H9 (cell line): ENCODE measurements at regions not wholly inside any gene's neighbourhood (a gene's known extent, or its start where the extent isn't known, plus 50 kb on each side); places are given as distances from the start of the nearest gene placed in this dataset.

Experiments used
- DNase-seq: peaks from one replicate; pipeline ENCODE4 v3.0.0-alpha.2; 2017
- H2AFZ ChIP-seq: one replicate; pipeline ENCODE4 v1.6.1; 2013; ENCODE audit warnings: mild to moderate bottlenecking, low read length, control low read depth, moderate library complexity
- H2AK5ac ChIP-seq: 2 replicates; pipeline ENCODE4 v1.6.1; 2013; ENCODE audit warnings: low read length, control low read depth, mixed read lengths; ENCODE audit not compliant: insufficient read length
- H2BK120ac ChIP-seq: one replicate; pipeline ENCODE4 v1.6.1; 2013; ENCODE audit warnings: low read depth, mild to moderate bottlenecking, low read length, control low read depth, inconsistent platforms; ENCODE audit not compliant: poor library complexity, severe bottlenecking
- H2BK12ac ChIP-seq: 2 replicates; pipeline ENCODE4 v1.6.1; 2013; ENCODE audit warnings: low read length, control low read depth, mixed read lengths, low read depth; ENCODE audit not compliant: insufficient read length
- H2BK15ac ChIP-seq: 2 replicates; pipeline ENCODE4 v1.6.1; 2013; ENCODE audit warnings: low read depth, low read length, control low read depth
- H2BK20ac ChIP-seq: one replicate; pipeline ENCODE4 v1.6.1; 2013; ENCODE audit warnings: low read depth, mild to moderate bottlenecking, low read length, control low read depth, inconsistent platforms; ENCODE audit not compliant: poor library complexity, severe bottlenecking
- H2BK5ac ChIP-seq: 2 replicates; pipeline ENCODE4 v1.6.1; 2013; ENCODE audit warnings: low read length, control low read depth, mixed read lengths; ENCODE audit not compliant: insufficient read length
- H3K14ac ChIP-seq: 2 replicates; pipeline ENCODE4 v1.6.1; 2013; ENCODE audit warnings: low read length, control low read depth; ENCODE audit not compliant: insufficient read depth
- H3K18ac ChIP-seq: 2 replicates; pipeline ENCODE4 v1.6.1; 2013; ENCODE audit warnings: low read depth, mild to moderate bottlenecking, mixed read lengths, low read length, control low read depth; ENCODE audit not compliant: insufficient read length
- H3K23ac ChIP-seq: 2 replicates; pipeline ENCODE4 v1.6.1; 2013; ENCODE audit warnings: low read length, control low read depth, mixed read lengths, low read depth; ENCODE audit not compliant: insufficient read length
- H3K23me2 ChIP-seq: 2 replicates; pipeline ENCODE4 v1.6.1; 2013; ENCODE audit warnings: low read depth, mild to moderate bottlenecking, mixed read lengths, low read length, control low read depth; ENCODE audit not compliant: insufficient read length, poor library complexity, severe bottlenecking
- H3K27ac ChIP-seq: 2 replicates; pipeline ENCODE4 v1.5.1; 2013; ENCODE audit warnings: low read length, control low read depth, mixed read lengths, low read depth; ENCODE audit not compliant: insufficient read length
- H3K27me3 ChIP-seq: 2 replicates; pipeline ENCODE4 v1.6.1; 2013; ENCODE audit warnings: low read length, control low read depth, inconsistent platforms; ENCODE audit not compliant: insufficient read depth
- H3K4ac ChIP-seq: 2 replicates; pipeline ENCODE4 v1.6.1; 2013; ENCODE audit warnings: low read depth, mild to moderate bottlenecking, control low read depth, inconsistent platforms, low read length, moderate library complexity
- H3K4me1 ChIP-seq: 2 replicates; pipeline ENCODE4 v1.6.1; 2013; ENCODE audit warnings: low read length, control low read depth, inconsistent platforms; ENCODE audit not compliant: insufficient read depth
- H3K4me2 ChIP-seq: 2 replicates; pipeline ENCODE4 v1.6.1; 2013; ENCODE audit warnings: low read length, control low read depth, mixed read lengths; ENCODE audit not compliant: insufficient read length, insufficient read depth
- H3K56ac ChIP-seq: 2 replicates; pipeline ENCODE4 v1.6.1; 2013; ENCODE audit warnings: low read depth, mild to moderate bottlenecking, mixed read lengths, low read length, control low read depth; ENCODE audit not compliant: insufficient read length
- H3K79me1 ChIP-seq: 2 replicates; pipeline ENCODE4 v1.6.1; 2013; ENCODE audit warnings: low read depth, mild to moderate bottlenecking, moderate library complexity, low read length, control low read depth, inconsistent platforms; ENCODE audit not compliant: insufficient read depth, poor library complexity, severe bottlenecking
- H3K79me2 ChIP-seq: 2 replicates; pipeline ENCODE4 v1.6.1; 2013; ENCODE audit warnings: low read length, control low read depth, inconsistent platforms; ENCODE audit not compliant: insufficient read depth
- H3K9ac ChIP-seq: 2 replicates; pipeline ENCODE4 v1.6.1; 2013; ENCODE audit warnings: low read length, control low read depth, mixed read lengths; ENCODE audit not compliant: insufficient read length; ENCODE audit errors: extremely low read depth
- H3K9me3 ChIP-seq: one replicate; pipeline ENCODE4 v1.6.1; 2013; ENCODE audit warnings: low read depth, low read length, inconsistent platforms; ENCODE audit not compliant: control insufficient read depth
- H3T11ph ChIP-seq: one replicate; pipeline ENCODE4 v1.6.1; 2013; ENCODE audit warnings: mild to moderate bottlenecking, low read length, control low read depth, inconsistent platforms
- H4K20me1 ChIP-seq: one replicate; pipeline ENCODE4 v1.6.1; 2013; ENCODE audit not compliant: control insufficient read depth, insufficient read length, insufficient read depth
- H4K5ac ChIP-seq: 2 replicates; pipeline ENCODE4 v1.6.1; 2013; ENCODE audit warnings: low read depth, mild to moderate bottlenecking, mixed read lengths, low read length, control low read depth; ENCODE audit not compliant: insufficient read length
- H4K8ac ChIP-seq: replicated peaks from 2 replicates; pipeline ENCODE4 v1.6.1; 2013; ENCODE audit warnings: low read length, control low read depth, mixed read lengths, low read depth; ENCODE audit not compliant: insufficient read length
- H4K91ac ChIP-seq: 2 replicates; pipeline ENCODE4 v1.6.1; 2013; ENCODE audit warnings: low read depth, mild to moderate bottlenecking, moderate library complexity, mixed read lengths, low read length, control low read depth; ENCODE audit not compliant: insufficient read length
- H3K27ac Mint-ChIP-seq, 3 experiments: 2 replicates in 2 of 3; 3 replicates in 1 of 3; pipeline ENCODE4 v1.8.0; 2020 to 2021; ENCODE audit warnings: mixed read lengths in 3 of 3, mild to moderate bottlenecking in 1 of 3, moderate library complexity in 1 of 3
- H3K27me3 Mint-ChIP-seq: 2 replicates; pipeline ENCODE4 v1.8.0; 2021; ENCODE audit warnings: low read depth, mild to moderate bottlenecking, moderate library complexity, mixed read lengths
- H3K36me3 Mint-ChIP-seq, 3 experiments: 2 replicates in 2 of 3; 3 replicates in 1 of 3; pipeline ENCODE4 v1.8.0; 2020 to 2021; ENCODE audit warnings: low read depth in 3 of 3, mixed read lengths in 3 of 3; ENCODE audit not compliant: insufficient read depth in 1 of 3
- H3K4me1 Mint-ChIP-seq, 2 experiments: 2 replicates each; pipeline ENCODE4 v1.8.0; 2020; ENCODE audit warnings: mixed read lengths in 2 of 2
- H3K4me3 Mint-ChIP-seq, 2 experiments: 2 replicates in 1 of 2; 3 replicates in 1 of 2; pipeline ENCODE4 v1.8.0; 2020 to 2021; ENCODE audit warnings: mild to moderate bottlenecking in 2 of 2, mixed read lengths in 2 of 2, moderate library complexity in 1 of 2
- H3K9me3 Mint-ChIP-seq, 2 experiments: 2 replicates in 1 of 2; 3 replicates in 1 of 2; pipeline ENCODE4 v1.8.0; 2020; ENCODE audit warnings: mild to moderate bottlenecking in 2 of 2, mixed read lengths in 2 of 2, moderate library complexity in 1 of 2
- CTCF ChIP-seq: fragments of 200-600 bp; sonication (generic); conservative IDR thresholded peaks from 3 replicates; pipeline ENCODE4 v1.8.0; 2021; ENCODE audit warnings: antibody characterized with exemption, mild to moderate bottlenecking
- WGBS: extraction: QIAGEN DNeasy Blood & Tissue Kit; methylation state at CpG from one replicate; pipeline ENCODE4 v1.1.7; 2013; ENCODE audit warnings: missing lambda C conversion rate, low lambda C conversion rate, mixed read lengths; ENCODE audit not compliant: insufficient read length; ENCODE audit errors: extremely low coverage; 5-methylcytosine and 5-hydroxymethylcytosine counted together

- no peak for TF ChIP-seq CTCF
- no peak for DNase-seq
- Histone ChIP-seq H3K23ac (no peak overlapping the region), H2BK12ac (no peak overlapping the region), H3K4ac (no peak overlapping the region), H4K91ac (no peak overlapping the region), H3T11ph (no peak overlapping the region), H3K79me2 (no peaks in the 10 kb centered on the region), H2BK5ac (no peak overlapping the region), H2BK120ac (no peak overlapping the region), H2BK15ac (no peak overlapping the region), H3K14ac (no peak overlapping the region), H3K27me3 (no peaks in the 10 kb centered on the region), H3K79me1 (no peaks in the 10 kb centered on the region), H2AK5ac (no peak overlapping the region), H3K18ac (no peak overlapping the region), H3K23me2 (no peaks in the 10 kb centered on the region), H4K20me1 (no peaks in the 10 kb centered on the region), H3K4me1 (no peaks in the 10 kb centered on the region), H2AFZ (no peak overlapping the region), H4K5ac (no peak overlapping the region), H3K27ac (no peak overlapping the region), H3K56ac (no peak overlapping the region), H3K9me3 (no peaks in the 10 kb centered on the region), H3K4me2 (no peak overlapping the region), H3K9ac (no peak overlapping the region), H4K8ac (no peak overlapping the region), H2BK20ac (no peak overlapping the region)
- WGBS = no CpG with 5 or more reads among the region's 4 CpGs
- Mint-ChIP-seq H3K27ac (no peak overlapping the region), H3K9me3 (no peaks in the 10 kb centered on the region), H3K4me3 (no peak overlapping the region), H3K27me3 (peaks cover 4% of the 10 kb centered on the region; the same call in 1 of the 2 replicates), H3K4me1 (no peaks in the 10 kb centered on the region), H3K36me3 (no peaks in the 10 kb centered on the region)
Observed at GRCh38 chr2:129492548-129492947, 486.9 kb upstream of the RAB6C start.
